ENCODE measurements at regions not wholly inside any gene's neighbourhood (a gene's known extent, or its start where the extent isn't known, plus 50 kb on each side); places are given as distances from the start of the nearest gene placed in this dataset.
"Not testable (repeated sequence)": the region's sequence is repeated elsewhere in the genome, so short reads cannot be mapped to it uniquely, and the experiment has no call there.

DNA sequence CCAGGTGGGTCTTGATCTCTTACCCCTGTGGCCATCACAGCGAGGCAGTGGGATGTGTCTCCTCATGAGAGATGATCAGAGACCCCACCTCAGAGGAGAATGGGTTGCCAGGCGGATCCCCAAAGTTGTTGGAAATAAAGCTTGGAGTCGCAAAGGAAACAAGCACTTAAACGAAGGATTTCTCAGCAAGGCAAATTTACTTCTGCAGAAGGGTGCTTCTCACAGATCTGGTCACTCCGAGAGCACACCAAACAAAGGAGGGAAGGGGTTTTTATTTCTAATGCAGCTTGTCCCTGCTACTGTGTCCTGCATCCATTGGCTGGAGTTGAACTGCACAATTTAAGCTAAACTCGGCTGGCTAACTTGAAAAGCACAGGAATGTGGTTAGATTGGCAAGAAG lies 466.6 kb upstream of the EYS start:
- TF ChIP-seq, protein P1, sequence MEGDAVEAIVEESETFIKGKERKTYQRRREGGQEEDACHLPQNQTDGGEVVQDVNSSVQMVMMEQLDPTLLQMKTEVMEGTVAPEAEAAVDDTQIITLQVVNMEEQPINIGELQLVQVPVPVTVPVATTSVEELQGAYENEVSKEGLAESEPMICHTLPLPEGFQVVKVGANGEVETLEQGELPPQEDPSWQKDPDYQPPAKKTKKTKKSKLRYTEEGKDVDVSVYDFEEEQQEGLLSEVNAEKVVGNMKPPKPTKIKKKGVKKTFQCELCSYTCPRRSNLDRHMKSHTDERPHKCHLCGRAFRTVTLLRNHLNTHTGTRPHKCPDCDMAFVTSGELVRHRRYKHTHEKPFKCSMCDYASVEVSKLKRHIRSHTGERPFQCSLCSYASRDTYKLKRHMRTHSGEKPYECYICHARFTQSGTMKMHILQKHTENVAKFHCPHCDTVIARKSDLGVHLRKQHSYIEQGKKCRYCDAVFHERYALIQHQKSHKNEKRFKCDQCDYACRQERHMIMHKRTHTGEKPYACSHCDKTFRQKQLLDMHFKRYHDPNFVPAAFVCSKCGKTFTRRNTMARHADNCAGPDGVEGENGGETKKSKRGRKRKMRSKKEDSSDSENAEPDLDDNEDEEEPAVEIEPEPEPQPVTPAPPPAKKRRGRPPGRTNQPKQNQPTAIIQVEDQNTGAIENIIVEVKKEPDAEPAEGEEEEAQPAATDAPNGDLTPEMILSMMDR (IDR thresholded peaks at IDR 0.05), result no peak
- DNase-seq (ENCODE audit: low spot score) (no peak), ATAC-seq (ENCODE audit: low FRiP score) (no peak)

GRCh38 chr6:66166713-66167112 lies 459.7 kb upstream of the EYS start:
- not testable (repeated sequence) for DNase-seq (ENCODE audit: low spot score); ATAC-seq (ENCODE audit: low FRiP score)

- TF ChIP-seq, protein P1 (IDR thresholded peaks at IDR 0.05), result no peak
- DNase-seq (ENCODE audit: low spot score), result no peak
Measured at GRCh38 chr6:66161546-66162108, 454.6 kb upstream of the EYS start.

DNA sequence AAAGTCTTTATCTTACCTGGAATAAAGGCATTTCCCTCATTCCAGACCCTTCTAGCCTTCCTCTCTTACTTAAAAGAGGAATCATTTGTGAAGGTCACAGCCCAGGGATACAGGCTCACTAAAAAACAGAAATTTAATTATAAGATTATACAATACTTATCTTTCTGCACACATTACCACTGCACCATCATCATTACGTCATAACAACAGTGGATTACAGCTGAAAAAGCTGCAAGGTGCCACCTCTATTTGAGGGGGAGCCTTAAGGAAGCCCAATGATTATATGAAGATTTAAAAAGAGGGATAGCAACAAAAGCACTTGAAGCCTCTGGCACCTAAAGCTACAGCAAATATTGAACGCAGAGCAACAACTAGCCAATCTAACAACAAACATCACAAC lies 452.9 kb upstream of the EYS start:
- DNase-seq (ENCODE audit: low spot score) (no peak), ATAC-seq (ENCODE audit: low FRiP score) (no peak)
- TF ChIP-seq, protein P1 (IDR thresholded peaks at IDR 0.05), result no peak

More at GRCh38 chr6:66161546-66162108, 454.6 kb upstream of the EYS start:
- no peak for ATAC-seq (ENCODE audit: low FRiP score)

GRCh38 chr6:66153247-66153646 lies 446.2 kb upstream of the EYS start:
- ATAC-seq (ENCODE audit: low FRiP score), result no peak
- DNase-seq (ENCODE audit: low spot score), result no peak
- TF ChIP-seq, protein P1 (IDR thresholded peaks at IDR 0.05), result no peak

GRCh38 chr6:66149132-66149531 lies 442.1 kb upstream of the EYS start:
- DNase-seq (ENCODE audit: low spot score) (no peak), ATAC-seq (ENCODE audit: low FRiP score) (no peak)
- TF ChIP-seq, protein P1 (IDR thresholded peaks at IDR 0.05), result no peak

GRCh38 chr6:66145867-66146266 lies 438.8 kb upstream of the EYS start:
- DNase-seq (ENCODE audit: low spot score) (no peak), ATAC-seq (ENCODE audit: low FRiP score) (no peak)
- TF ChIP-seq, protein P1 (IDR thresholded peaks at IDR 0.05), result no peak

GRCh38 chr6:66134021-66134420 lies 427.0 kb upstream of the EYS start:
- no peak for ATAC-seq (ENCODE audit: low FRiP score)
- DNase-seq (ENCODE audit: low spot score), result no peak
- TF ChIP-seq, protein P1 (IDR thresholded peaks at IDR 0.05), result no peak
